G401 (cell line): ENCODE measurements at regions not wholly inside any gene's neighbourhood (a gene's known extent, or its start where the extent isn't known, plus 50 kb on each side); places are given as distances from the start of the nearest gene placed in this dataset.
"Not testable (repeated sequence)": the region's sequence is repeated elsewhere in the genome, so short reads cannot be mapped to it uniquely, and the experiment has no call there.

Experiments used
- DNase-seq: peaks from one replicate; pipeline ENCODE4 v3.0.0-alpha.2; 2015; ENCODE audit warnings: low spot score
- in situ Hi-C: cut with HindIII; loops from 2 replicates; pipeline ENCODE4 v1.10.0; 2016; ENCODE audit warnings: low sequenced_read_pairs, mixed read lengths

DNA sequence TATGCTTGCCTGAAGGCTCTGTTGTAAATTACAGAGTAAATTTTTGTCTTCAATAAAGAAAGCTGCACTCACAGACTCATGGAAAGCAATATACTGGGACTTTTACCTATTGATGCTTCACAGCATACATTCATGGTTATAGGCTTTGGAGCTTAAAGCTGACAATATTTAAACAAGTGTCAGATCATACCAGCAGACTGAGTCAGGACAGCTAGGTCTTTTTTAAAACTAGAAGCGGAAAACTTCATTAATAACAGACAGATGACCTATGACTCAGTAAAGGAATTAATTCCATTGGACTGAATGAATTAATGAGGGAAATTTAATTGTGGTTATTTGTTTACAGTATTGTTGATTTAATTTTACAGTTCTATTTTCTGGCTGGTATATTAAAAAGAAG is 165.8 kb upstream of the DGKB start:
- DNase-seq, result no peak
- in situ Hi-C loops, result no loop called here

DNA sequence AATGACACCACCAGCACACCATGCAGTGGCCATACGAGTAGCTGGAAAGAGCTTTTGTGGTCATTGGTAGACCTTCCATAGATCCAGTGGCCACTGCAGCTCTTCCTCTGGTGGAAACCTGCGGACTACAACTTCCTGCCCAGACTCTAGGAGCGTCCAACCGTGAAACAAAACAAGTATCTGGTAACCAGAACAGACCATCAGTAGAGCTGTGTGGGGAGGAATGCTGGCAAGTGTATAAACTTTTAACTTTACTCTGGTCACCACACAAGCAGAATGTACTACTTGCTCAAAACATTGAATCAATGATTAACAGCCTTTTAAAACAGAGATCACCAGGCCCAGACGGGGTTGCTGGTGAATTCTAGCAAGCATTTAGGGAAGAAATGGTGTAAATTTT is 154.7 kb upstream of the DGKB start:
- DNase-seq, result no peak
- in situ Hi-C loops, result loop anchor here (5.0 kb wide), 1 partner anchor 60 kb away; no protein-coding TSS in a partner anchor

DNA sequence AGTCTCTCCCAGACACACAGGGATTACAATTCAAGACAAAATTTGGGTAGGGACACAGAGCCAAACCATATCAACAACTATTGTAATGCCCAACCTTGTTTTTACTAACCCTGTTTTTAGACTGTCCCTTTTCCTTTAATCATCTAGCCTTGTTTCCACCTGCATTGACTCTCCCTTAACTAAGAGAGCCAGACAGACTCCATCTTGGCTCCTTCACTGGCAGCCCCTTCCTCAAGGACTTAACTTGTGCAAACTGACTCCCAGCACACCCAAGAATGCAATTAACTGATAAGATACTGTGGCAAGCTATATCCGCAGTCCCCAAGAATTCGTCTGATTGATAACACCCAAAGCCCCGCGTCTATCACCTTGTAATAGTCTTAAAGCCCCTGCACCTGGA is 151.8 kb upstream of the DGKB start:
- DNase-seq, in situ Hi-C loops: not testable (repeated sequence)

DNA sequence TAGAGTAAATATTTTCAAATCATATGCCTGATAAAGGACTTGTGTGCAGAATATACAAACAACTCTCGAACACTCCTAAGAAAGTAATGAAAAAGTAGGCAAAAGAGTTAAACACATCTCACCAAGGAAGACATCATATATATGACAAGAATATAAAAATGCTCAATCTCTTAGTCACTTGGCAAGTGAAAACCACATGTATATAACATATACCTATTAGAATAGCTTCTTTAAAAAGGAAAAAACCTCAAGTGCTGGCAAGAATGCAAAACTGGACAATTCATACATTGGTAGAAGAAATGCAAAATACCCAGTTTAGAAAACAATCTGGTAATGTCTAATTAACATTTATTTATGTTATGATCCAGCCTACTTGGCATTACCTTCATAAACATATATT is 146.6 kb upstream of the DGKB start:
- in situ Hi-C loops, result no loop called here
- no peak for DNase-seq

DNA sequence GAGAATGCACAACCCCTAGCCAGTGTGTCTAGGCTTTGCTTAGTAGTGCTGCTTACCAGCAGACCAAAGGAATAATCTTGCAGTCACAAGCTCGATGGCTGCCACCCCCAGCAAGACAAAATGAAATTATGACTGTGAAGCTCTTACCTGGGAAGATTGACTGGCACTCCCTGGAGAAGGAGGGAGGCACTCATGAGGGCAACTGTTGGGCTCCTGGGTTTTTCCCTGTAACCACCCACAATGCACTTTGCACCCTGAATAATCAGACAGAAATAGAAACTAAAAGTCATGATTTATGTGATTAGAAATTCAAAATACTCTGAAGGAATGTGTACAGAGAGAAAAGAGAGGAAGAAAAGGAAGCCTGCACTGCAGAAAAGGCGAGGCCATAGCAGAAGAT is 144.3 kb upstream of the DGKB start:
- in situ Hi-C loops, result no loop called here
- DNase-seq, result no peak

DNA sequence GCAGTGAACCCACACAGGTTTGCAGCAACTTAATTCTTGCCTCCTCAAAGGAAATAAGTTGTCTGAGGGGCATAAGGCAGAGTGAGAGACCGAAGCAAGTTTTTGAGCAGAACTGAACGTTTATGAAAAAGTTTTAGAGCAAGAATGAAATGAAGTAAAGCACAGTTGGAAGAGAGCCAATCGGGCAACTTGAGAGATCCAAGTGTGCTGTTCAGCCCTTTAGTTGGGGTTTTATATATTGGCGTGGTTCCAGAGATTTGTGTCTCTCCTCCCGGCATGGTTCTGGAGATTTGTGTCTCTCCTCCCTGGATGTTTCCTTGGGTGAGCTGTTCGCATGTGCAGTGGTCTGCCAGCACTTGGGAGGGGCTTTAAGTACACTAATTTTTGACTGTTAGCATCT is 141.4 kb upstream of the DGKB start:
- in situ Hi-C loops, result no loop called here
- no peak for DNase-seq

DNA sequence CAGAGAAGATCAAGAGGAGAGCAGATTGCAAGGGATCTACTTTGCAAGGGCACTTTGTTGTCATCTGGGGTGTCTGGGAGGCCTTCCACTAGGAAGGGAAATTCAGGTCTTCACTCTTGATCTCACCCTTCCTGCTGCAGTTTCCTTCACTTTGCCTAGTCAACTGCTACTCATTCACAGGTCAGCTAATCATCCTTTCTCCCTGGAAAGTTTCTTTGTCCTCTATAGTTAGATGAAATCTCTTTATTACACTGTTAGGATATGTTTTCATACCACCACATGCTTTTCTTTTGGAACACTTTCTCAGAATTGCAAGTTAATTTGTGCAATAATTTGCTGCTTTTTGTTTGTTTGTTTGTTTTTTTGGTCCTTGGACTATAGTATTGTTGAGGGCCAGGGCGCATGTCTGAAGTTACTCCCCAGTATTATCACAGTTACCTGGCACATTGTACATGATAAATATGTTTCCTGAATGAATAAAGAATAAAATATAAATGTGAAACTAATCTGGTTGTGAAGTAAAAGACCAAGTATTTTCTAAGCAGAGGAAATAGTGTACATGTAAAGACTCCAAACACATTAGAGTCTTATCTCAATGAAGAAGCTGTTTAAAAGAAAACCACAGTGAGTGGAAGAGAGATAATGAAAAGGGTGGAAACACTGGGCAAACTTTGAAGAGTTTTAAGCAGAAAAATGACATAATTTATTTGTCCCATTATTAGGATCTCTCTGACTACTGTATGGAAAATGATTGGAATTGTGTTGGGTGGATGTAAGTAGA is 139.9 kb upstream of the DGKB start:
- in situ Hi-C loops, result no loop called here
- DNase-seq, result no peak

DNA sequence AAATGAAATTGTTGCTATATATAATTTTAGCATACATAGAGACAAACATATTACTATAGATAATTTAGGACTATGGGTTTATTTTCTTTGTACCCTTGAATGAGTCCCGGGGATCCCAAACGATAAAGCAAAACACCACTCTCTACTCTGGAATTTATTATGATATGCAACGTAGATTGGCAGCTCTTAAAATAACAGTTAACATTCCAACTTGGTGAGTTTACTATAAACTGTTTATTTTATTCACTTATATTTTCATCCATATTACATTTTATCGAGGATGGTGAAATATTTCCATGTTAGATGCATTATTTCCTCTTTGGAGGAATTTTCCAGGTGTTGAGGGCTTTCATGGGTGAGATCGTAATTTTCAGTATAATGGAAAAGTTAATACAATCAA is 138.7 kb upstream of the DGKB start:
- in situ Hi-C loops, result no loop called here
- no peak for DNase-seq

DNA sequence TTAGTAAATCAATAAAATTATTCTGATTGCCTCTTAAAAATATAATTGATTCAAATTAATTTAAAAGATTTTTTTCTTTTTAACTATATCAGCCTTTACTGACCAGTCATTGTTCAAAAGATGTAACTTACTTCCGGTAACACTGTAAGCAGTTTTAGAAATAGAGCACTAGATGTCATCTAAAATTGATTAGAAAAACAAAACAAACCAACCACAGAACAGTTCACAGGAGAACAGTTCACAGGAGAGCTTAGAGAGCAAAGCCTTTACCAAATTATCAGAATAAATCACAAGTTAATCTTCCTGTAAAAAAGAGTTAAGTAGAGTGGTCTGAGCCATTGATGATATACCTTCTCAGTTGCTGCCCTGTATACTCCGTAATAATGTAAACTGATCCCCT is 133.3 kb upstream of the DGKB start:
- in situ Hi-C loops, result no loop called here
- DNase-seq, result no peak

DNA sequence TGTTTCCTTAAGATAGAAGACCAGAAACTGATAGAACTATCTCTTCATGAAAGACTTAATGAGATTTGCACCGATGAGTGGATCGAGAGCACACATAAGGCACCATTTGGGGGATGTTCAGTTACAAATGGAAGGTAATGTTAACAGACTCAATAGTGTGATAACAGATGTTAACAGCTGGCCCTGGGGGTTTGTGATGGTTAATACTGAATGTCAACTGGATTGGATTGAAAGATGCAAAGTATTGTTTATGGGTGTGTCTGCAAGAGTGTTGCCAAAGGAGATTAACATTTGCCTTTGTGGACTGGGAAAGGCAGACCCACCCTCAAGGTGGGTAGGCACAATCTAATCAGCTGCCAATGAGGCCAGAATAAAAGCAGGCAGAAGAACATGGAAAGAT is 130.5 kb upstream of the DGKB start:
- in situ Hi-C loops, result no loop called here

DNA sequence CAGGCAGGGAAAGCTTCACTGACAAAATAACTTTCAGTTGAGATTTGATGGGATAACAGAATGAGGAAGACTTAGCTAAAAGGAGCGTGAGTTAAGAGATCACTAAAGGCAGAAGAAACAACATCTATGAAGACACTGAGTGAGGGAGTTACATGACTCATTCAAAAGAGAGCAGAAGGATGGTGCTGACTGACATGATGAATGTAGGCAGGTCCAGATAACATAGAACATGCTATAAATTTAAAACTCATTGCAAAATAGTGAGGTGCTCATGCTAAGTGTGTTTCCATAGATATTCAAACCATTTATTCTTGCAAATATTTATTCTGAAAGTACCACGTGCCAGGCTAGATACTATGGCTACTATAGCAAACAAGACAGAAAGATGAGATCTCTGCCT is 116.4 kb upstream of the DGKB start:
- no peak for DNase-seq
- in situ Hi-C loops, result no loop called here

More for the DNA sequence above, 130.5 kb upstream of the DGKB start:
- DNase-seq, result no peak

DNA sequence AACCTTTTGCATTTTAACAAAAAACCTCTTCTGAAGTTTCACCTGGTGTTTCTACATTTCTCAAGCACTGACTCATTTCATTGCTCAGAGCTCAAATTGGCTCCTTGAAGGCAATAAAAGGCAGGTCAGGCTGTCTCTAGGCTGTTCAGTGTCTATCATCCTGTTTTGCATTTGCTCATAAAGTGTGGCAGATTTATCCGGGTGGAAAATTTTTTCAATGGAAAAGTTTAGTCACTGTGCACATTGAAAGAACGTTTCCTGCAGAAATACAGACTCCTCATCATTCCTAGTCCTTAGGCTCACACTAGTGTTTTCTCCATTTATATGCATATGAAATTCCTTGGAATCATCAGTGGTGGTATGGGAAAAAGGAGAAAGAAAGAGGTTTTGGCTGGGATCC is 114.2 kb upstream of the DGKB start:
- in situ Hi-C loops, result no loop called here
- no peak for DNase-seq

DNA sequence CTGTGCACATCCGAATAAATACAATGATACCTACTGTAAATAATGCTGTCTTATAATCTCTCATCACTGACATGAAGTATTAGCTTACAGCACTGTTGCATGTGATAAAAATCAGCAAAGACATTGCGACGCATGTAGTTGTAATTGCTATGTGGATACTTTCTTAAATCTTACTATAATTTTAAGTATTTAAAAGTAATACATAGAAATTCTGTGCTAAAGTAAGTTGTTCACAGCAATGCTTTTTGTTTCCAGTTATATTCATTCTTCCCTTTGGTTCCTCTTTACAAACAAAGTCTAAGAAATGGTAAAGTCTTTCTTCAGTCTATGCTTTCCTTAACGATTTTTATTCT is 113.7 kb upstream of the DGKB start:
- in situ Hi-C loops, result no loop called here
- DNase-seq, result no peak

DNA sequence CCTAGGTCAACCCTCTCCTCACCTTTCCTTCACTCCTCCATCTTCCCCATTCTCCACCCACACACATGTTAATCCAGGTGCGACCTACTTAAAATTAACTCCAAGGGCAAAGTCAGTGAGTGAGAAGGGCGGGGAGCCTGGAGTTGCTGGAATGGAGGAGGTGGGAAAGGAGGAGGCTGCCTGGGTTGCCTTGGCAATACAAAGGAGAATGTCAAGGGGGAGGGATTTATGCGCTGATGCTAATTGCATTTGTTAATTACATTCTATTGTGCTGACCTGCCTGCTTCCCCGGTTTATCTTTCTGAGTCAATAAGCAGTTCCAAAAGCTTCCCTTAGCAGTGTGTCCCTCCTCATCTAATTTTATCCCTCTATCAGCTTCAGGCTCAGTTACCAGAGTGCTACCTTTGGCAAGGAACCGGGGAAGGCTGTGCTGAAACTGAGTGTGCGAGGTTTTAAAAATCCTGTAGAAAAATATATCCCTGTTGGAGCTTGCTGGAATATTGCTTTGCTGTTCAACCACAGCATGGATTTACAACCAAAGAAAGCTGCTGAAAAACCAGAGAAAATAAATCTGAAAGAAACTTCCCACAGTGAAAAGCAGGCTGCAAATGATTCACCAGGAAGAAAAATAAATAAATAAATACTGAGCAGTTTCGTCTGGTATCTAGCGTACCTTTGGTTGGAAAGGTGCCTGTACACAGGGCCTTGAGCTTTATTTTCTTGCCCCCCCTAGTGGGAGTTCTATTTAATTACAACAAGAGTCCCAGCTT is 113.2 kb upstream of the DGKB start:
- in situ Hi-C loops, result no loop called here
- DNase-seq, result peak; percentile 93

DNA sequence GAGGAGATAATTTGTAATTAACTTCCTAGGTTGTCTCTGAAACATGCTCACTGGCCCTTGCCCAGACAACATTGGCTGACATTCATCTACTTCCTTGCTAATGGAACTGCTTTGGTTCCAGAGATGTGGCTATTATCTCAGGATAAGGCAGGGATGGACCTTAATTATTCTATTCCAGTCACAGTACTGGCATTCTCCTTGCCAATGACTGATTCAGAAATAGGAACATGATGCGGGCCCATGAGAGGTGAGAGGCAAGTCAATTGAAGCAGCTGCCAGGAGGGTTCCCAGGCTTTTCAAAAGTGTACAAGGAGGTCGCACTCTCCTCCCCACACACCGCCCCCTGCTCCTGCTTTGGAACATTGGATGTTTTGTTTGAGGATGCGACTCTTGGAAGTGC is 109.6 kb upstream of the DGKB start:
- peak; percentile 3 for DNase-seq
- in situ Hi-C loops, result no loop called here

DNA sequence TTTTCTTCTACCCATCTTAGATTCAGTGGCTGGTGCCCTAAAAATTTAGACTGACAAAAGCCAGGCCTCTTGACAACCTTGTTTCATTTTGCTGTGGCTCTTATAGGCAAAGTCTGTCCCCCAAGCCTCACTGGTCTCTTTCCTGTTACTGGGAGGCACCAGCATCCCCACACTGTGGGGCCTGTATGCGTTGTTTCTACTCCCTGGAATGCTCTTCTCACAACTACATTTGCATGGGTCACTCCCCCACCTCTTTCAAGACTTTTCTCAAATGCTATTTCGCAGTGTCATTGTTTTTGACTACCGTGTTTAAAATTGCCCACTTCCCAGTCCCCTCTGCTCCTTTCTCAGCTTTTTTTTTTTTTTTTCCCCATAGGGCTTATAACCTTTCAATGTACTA is 108.7 kb upstream of the DGKB start:
- no peak for DNase-seq
- in situ Hi-C loops, result no loop called here

DNA sequence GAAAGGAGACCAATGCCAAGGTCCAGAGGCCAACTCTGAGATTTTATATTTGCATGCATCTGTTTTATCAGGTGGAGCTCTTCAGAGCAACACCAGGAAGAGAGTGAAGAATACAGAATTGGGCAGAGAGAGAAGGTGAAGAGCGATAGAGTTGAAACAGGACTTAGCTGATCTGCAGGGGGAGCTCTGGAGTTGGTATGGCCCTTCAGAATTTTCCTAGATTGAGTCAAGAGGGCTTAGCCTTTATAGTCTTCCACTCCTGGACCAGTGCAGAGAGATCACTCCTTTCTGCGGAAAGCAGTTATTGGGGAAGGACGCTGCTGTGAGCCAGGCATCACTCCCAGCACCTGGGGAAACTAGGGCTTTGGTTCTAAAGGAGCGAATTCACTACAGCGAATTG is 105.0 kb upstream of the DGKB start:
- peak; percentile 7 for DNase-seq
- in situ Hi-C loops, result no loop called here

DNA sequence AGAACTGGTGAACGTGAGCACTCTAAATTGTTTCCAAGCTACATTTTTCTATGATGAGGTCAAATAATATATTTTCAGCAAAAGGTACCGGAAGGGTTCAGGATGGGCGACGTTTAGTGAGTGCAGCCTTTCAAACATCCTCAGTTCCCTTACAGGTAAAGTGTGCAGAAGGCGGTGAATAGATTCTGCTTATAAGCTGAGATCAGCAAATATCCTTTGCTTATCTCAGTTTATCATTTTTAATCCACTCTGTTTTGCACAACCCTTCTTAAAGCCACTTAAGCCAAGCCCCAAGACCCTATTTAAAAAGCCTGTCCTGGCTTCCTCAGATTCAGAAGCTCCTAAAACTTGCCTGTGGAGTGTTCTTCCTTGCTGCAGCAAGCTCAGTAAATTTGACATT is 103.1 kb upstream of the DGKB start:
- no peak for DNase-seq

DNA sequence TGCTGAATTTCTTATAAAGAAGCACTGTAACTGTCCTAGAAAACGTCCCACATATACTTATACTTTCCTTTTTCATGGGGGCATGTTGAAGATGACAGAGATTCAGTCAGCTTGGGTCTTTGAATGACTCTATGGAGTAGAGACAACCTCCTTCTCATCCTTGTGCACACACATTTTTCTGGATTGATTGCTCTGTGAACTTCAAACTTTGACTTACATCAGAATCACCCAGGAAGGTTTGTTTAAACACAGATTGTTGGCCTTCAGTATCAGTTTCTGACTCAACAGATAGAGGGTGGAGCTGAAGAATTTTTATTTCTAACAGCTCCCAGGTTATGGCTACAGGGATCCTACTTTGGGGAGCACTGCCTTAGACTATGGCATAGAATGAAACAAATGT is 97.6 kb upstream of the DGKB start:
- in situ Hi-C loops, result no loop called here
- no peak for DNase-seq

More for the DNA sequence above, 103.1 kb upstream of the DGKB start:
- in situ Hi-C loops, result no loop called here

DNA sequence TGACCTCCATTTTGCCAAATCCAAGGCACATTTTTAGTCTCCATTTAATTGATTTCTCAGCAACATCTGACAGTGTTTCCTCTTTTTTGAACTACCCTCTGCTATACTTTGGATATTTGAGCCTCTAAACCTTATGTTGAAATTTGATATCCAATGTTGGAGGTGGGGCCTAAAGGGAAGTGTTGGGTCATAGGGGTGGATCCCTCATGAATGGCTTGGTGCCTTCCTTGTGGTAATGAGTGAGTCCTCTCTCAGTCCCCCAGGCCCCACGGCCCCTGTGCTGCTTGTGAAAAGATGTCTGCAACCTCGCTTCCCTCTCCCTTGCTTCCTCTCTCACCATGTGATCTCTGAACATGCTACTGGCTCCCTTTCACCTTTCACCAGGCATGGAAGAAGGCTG is 96.8 kb upstream of the DGKB start:
- DNase-seq, result no peak
- in situ Hi-C loops, result loop anchor here (5.0 kb wide), 1 partner anchor 58 kb away; no protein-coding TSS in a partner anchor

DNA sequence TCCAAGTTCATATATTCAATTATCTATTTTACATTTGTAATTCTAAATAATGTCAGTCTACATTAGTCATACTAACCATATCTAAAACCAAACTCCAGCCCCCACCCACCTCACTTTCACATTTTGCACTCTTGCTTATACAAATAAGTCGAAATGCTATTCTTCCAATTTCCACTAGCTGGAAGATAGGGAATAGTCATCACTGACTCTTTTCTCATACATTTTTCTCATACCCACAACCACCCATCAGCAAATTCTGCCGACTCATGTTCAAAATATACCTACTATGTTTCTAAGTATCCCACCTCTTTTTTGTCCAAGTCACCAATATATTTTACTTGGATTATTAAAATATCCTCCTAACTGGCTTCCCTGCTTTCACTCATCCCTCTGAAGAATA is 93.2 kb upstream of the DGKB start:
- in situ Hi-C loops, result loop anchor here (5.0 kb wide), 1 partner anchor 62 kb away; no protein-coding TSS in a partner anchor
- no peak for DNase-seq
